Astrocyte of the spinal cord (primary cell): ENCODE measurements at regions not wholly inside any gene's neighbourhood (a gene's known extent, or its start where the extent isn't known, plus 50 kb on each side); places are given as distances from the start of the nearest gene placed in this dataset.
A peak's percentile ranks its signal among the peaks of the same experiment; 100 is the strongest.
"Not testable (repeated sequence)": the region's sequence is repeated elsewhere in the genome, so short reads cannot be mapped to it uniquely, and the experiment has no call there.

Source experiments
- DNase-seq: peaks from one replicate; pipeline ENCODE4 v3.0.0; 2011; ENCODE audit warnings: low read depth, low spot score
- H3K4me3 ChIP-seq: 2 replicates; pipeline ENCODE4 v1.5.1; 2011; ENCODE audit warnings: low read depth, mild to moderate bottlenecking, low read length, moderate library complexity
- in situ Hi-C: cut with HindIII; loops from 2 replicates; pipeline ENCODE4 v1.10.0; 2017; ENCODE audit warnings: low sequenced_read_pairs
- TF ChIP-seq, protein P1 (sequence below): IDR thresholded peaks from 2 replicates; pipeline ENCODE4 v1.5.1; 2012; ENCODE audit warnings: low read depth, mild to moderate bottlenecking, low read length, inconsistent platforms

DNA sequence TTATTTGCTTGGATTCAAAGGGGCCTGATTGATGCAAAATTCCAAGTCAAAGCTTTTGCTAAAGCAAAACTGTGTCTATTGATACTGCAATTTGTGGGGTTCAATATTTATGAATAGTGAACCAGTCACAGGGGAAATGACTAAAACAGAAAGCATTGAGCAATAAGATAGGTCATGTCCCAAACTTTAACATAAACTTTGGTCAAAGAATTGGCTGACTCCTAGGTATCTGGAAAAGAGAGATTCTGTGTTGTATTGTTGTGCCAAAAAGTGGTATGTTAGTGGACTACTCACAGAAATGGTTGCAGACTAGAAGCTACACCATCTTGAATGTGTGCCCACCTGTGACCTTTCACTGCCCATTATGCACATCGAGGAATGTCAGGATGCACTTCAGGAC, 585.5 kb upstream of the RGMB start:
- in situ Hi-C loops, result no loop called here
- DNase-seq, result no peak
- TF ChIP-seq, protein P1, sequence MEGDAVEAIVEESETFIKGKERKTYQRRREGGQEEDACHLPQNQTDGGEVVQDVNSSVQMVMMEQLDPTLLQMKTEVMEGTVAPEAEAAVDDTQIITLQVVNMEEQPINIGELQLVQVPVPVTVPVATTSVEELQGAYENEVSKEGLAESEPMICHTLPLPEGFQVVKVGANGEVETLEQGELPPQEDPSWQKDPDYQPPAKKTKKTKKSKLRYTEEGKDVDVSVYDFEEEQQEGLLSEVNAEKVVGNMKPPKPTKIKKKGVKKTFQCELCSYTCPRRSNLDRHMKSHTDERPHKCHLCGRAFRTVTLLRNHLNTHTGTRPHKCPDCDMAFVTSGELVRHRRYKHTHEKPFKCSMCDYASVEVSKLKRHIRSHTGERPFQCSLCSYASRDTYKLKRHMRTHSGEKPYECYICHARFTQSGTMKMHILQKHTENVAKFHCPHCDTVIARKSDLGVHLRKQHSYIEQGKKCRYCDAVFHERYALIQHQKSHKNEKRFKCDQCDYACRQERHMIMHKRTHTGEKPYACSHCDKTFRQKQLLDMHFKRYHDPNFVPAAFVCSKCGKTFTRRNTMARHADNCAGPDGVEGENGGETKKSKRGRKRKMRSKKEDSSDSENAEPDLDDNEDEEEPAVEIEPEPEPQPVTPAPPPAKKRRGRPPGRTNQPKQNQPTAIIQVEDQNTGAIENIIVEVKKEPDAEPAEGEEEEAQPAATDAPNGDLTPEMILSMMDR, result no peak
- H3K4me3 ChIP-seq, result no peak overlapping the region

GRCh38 chr5:98190344-98190743, 583.1 kb upstream of the RGMB start:
- DNase-seq, in situ Hi-C loops: not testable (repeated sequence)

GRCh38 chr5:98193921-98194760, 579.3 kb upstream of the RGMB start:
- DNase-seq, result no peak
- in situ Hi-C loops, result no loop called here
- H3K4me3 ChIP-seq, result no peak overlapping the region
- TF ChIP-seq, protein P1, result no peak

More at GRCh38 chr5:98190344-98190743, 583.1 kb upstream of the RGMB start:
- not testable (repeated sequence) for H3K4me3 ChIP-seq

DNA sequence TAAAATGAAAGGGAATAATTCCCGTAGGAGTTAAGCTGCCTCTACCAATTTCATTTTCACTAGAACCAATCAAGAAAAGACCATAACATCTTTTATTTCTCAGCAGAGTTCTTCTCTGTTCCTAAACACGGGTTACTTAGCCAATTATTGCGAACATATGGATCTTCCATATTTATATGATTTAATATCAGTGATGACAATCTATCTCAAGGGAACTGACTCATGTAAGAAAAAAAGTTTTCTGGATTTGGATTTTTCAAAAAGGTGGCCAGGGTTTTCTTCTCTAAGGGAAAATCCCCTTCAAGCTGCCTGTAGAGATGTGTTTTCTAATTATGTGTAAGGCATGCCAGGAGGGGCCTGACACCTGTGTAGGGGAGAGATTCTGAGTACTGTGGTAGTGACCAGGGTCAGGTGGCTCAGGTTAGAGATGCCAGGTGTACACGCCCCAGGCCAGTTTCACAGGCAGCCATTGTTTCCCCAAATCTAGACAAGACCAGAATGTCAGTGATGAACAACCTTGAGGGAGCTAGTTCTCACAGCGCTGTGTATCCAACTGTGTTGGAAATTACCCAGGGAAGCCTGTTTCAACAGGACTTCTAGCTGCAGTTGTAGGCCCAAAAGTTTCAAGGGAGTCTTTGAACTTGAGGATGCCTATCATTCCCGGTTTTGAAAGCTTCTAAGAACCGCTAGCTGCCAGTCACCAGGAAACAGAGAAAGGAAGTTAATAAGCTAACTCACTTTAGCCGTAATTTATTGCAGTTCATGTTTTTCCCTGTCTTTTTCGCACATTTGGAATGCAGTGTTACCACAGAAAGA, 572.5 kb upstream of the RGMB start:
- H3K4me3 ChIP-seq, result no peak overlapping the region
- DNase-seq, result no peak
- TF ChIP-seq, protein P1, result no peak
- in situ Hi-C loops, result no loop called here

- in situ Hi-C loops, result no loop called here
- TF ChIP-seq, protein P1, result no peak
- no peak for DNase-seq
- H3K4me3 ChIP-seq, result no peak overlapping the region
These were observed 568.7 kb upstream of the RGMB start for GRCh38 chr5:98204798-98205197.

- peak; percentile 26 for DNase-seq
- TF ChIP-seq, protein P1, result no peak
- in situ Hi-C loops, result no loop called here
- no peak overlapping the region for H3K4me3 ChIP-seq
These were observed 567.6 kb upstream of the RGMB start for GRCh38 chr5:98205691-98206461.
